ENCODE measurements at regions not wholly inside any gene's neighbourhood (a gene's known extent, or its start where the extent isn't known, plus 50 kb on each side); places are given as distances from the start of the nearest gene placed in this dataset.

- ChIA-PET CTCF (ENCODE audit: partially characterized antibody) (interaction anchor here (1.3 kb wide), 1 partner anchor 211 kb away, joined by 3 read pairs; no protein-coding TSS in a partner anchor), POLR2A (ENCODE audit: partially characterized antibody) (interaction anchor here (1.1 kb wide), 1 partner anchor 10 kb away, joined by 3 read pairs; no protein-coding TSS in a partner anchor)
- no peaks in the 10 kb centered on the region; the same call in 1 of the 2 replicates for H3K79me1 ChIP-seq (ENCODE audit: low read depth, low read length)
- H3K4ac ChIP-seq (replicated peaks; ENCODE audit: insufficient read length, low read depth, low read length), result no peak overlapping the region
- no peak overlapping the region for H4K91ac ChIP-seq (replicated peaks; ENCODE audit: insufficient read length, low read length)
- no peaks in the 10 kb centered on the region for H4K20me1 ChIP-seq (replicated peaks in 1 of 2; ENCODE audit: control insufficient read depth in 1 of 2, insufficient read depth in 2 of 2, low read length in 2 of 2)
- 85% methylated on average over 5 of the region's 5 CpGs; no CpG with 5 or more reads in 1 of the 2 experiments for WGBS, 2 experiments (ENCODE audit: extremely low coverage in 1 of 2, insufficient coverage in 1 of 2, insufficient read length in 1 of 2, insufficient replicate concordance in 2 of 2, low coverage in 1 of 2, low lambda C conversion rate in 2 of 2, missing lambda C conversion rate in 1 of 2)
- no peaks in the 10 kb centered on the region for H3K27me3 ChIP-seq (replicated peaks in 1 of 4; ENCODE audit: control insufficient read depth in 3 of 4, extremely low read depth in 1 of 4, insufficient read depth in 3 of 4, low read length in 3 of 4)
- H3K9ac ChIP-seq (replicated peaks in 1 of 4; ENCODE audit: extremely low read depth in 1 of 4, low read depth in 3 of 4, low read length in 3 of 4), result no peak overlapping the region
- H2AFZ ChIP-seq (ENCODE audit: low read length), result no peak overlapping the region
- no peak overlapping the region for H3K4me3 ChIP-seq (ENCODE audit: extremely low read depth in 1 of 4, insufficient read depth in 2 of 4, low read depth in 3 of 4, low read length in 4 of 4)
- no peak overlapping the region for H2BK12ac ChIP-seq (ENCODE audit: low read depth, low read length)
- no peak overlapping the region for H3K23ac ChIP-seq (ENCODE audit: insufficient read length)
- no peak overlapping the region for H3K56ac ChIP-seq (replicated peaks; ENCODE audit: insufficient read length, low read depth, low read length)
- no peak overlapping the region for H3K27ac ChIP-seq (ENCODE audit: low read depth, low read length)
- no peak overlapping the region for H2BK20ac ChIP-seq (ENCODE audit: low read length)
- no peak for DNase-seq (ENCODE audit: low read depth in 1 of 2, low spot score in 2 of 2)
- no peaks in the 10 kb centered on the region for H3K36me3 ChIP-seq (ENCODE audit: control insufficient read depth in 2 of 4, insufficient read depth in 4 of 4, low read length in 3 of 4)
- no peaks in the 10 kb centered on the region for H3K23me2 ChIP-seq (ENCODE audit: low read depth, low read length)
- H3K9me3 ChIP-seq (ENCODE audit: insufficient read depth in 2 of 2, low read depth in 1 of 2, low read length in 1 of 2), result no peaks in the 10 kb centered on the region
- no peak overlapping the region for H4K5ac ChIP-seq (ENCODE audit: insufficient read length, low read depth, low read length)
- no peaks in the 10 kb centered on the region for H3K79me2 ChIP-seq (ENCODE audit: control insufficient read depth in 1 of 2, insufficient read depth in 2 of 2, low read length in 2 of 2)
- TF ChIP-seq SAP30 (IDR thresholded peaks at IDR 0.05; ENCODE audit: insufficient read depth, insufficient replicate concordance, low read length), result no peak
- TF ChIP-seq, protein P1, sequence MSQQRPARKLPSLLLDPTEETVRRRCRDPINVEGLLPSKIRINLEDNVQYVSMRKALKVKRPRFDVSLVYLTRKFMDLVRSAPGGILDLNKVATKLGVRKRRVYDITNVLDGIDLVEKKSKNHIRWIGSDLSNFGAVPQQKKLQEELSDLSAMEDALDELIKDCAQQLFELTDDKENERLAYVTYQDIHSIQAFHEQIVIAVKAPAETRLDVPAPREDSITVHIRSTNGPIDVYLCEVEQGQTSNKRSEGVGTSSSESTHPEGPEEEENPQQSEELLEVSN (IDR thresholded peaks at IDR 0.05), result no peak
- TF ChIP-seq, protein P2, sequence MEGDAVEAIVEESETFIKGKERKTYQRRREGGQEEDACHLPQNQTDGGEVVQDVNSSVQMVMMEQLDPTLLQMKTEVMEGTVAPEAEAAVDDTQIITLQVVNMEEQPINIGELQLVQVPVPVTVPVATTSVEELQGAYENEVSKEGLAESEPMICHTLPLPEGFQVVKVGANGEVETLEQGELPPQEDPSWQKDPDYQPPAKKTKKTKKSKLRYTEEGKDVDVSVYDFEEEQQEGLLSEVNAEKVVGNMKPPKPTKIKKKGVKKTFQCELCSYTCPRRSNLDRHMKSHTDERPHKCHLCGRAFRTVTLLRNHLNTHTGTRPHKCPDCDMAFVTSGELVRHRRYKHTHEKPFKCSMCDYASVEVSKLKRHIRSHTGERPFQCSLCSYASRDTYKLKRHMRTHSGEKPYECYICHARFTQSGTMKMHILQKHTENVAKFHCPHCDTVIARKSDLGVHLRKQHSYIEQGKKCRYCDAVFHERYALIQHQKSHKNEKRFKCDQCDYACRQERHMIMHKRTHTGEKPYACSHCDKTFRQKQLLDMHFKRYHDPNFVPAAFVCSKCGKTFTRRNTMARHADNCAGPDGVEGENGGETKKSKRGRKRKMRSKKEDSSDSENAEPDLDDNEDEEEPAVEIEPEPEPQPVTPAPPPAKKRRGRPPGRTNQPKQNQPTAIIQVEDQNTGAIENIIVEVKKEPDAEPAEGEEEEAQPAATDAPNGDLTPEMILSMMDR (IDR thresholded peaks at IDR 0.05; ENCODE audit: control extremely low read depth in 1 of 3, insufficient read depth in 1 of 3, low read depth in 1 of 3, low read length in 3 of 3), result no peak
- no peak for TF ChIP-seq EGR1 (IDR thresholded peaks at IDR 0.05; ENCODE audit: borderline replicate concordance, low read depth, low read length)
- no peak for TF ChIP-seq KDM4A (IDR thresholded peaks at IDR 0.05; ENCODE audit: low read depth, low read length, severe bottlenecking)
- no peak for TF ChIP-seq HDAC6 (IDR thresholded peaks at IDR 0.05; ENCODE audit: low read depth, low read length)
- no peak for TF ChIP-seq FOSL1 (IDR thresholded peaks at IDR 0.05; ENCODE audit: insufficient read depth, low read depth, low read length)
- TF ChIP-seq SUZ12 (IDR thresholded peaks at IDR 0.05; ENCODE audit: low read length), result no peak
- TF ChIP-seq SIN3A (conservative IDR thresholded peaks at IDR 0.05 in 1 of 2, IDR thresholded peaks at IDR 0.05 in 1 of 2; ENCODE audit: low read depth in 1 of 2, low read length in 2 of 2), result no peak
- no peak for TF ChIP-seq BRCA1 (IDR thresholded peaks at IDR 0.05; ENCODE audit: low read depth, low read length)
- H2BK120ac ChIP-seq (replicated peaks; ENCODE audit: low read depth, low read length), result no peak overlapping the region
- no peak overlapping the region for H2AK5ac ChIP-seq (ENCODE audit: low read depth, low read length)
- H3K14ac ChIP-seq (ENCODE audit: insufficient read length), result no peak overlapping the region
- no peak overlapping the region for H3K4me2 ChIP-seq (ENCODE audit: insufficient read depth in 1 of 2, low read depth in 2 of 2, low read length in 2 of 2)
- no peak overlapping the region for H4K8ac ChIP-seq (ENCODE audit: extremely low read depth, insufficient read depth, low read length)
- H3K4me1 ChIP-seq (replicated peaks in 1 of 4; ENCODE audit: control insufficient read depth in 3 of 4, insufficient read depth in 4 of 4, low read length in 3 of 4), result no peaks in the 10 kb centered on the region
- no peak overlapping the region for H3K18ac ChIP-seq (ENCODE audit: extremely low read depth, low read length)
- no peak for FAIRE-seq
- H2BK5ac ChIP-seq (ENCODE audit: low read depth, low read length), result no peak overlapping the region
- no peak overlapping the region for H2BK15ac ChIP-seq (ENCODE audit: low read length)
Observed at GRCh38 chr6:147717991-147718390, 209.5 kb downstream of the SAMD5 start.

Data from H1 (cell line).